Fibroblast of the conjunctiva (primary cell): ENCODE measurements at regions not wholly inside any gene's neighbourhood (a gene's known extent, or its start where the extent isn't known, plus 50 kb on each side); places are given as distances from the start of the nearest gene placed in this dataset.

Experiments
- DNase-seq: peaks from one replicate; pipeline ENCODE4 v3.0.0-alpha.2; 2010; ENCODE audit warnings: low read depth

DNA sequence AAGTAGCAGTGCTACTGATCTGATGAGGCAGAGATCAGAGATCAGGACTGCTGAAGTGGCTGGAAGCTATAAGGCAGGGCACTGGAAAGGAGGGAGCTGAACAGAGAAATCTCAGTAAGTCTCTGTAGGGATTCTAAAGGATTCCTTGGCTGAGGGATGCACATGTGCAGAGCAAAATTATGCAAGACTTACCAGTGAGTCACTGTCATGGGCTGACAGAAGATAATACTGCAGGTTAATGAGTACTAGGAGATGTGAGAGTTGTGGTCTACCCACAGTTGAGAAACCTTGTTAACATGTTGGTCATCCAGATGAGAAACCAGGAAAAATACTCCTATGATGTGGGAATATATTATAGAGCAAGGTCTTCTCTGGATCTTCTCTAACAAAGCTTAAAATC, 378.1 kb downstream of the HAPSTR1 start:
- no peak for DNase-seq

DNA sequence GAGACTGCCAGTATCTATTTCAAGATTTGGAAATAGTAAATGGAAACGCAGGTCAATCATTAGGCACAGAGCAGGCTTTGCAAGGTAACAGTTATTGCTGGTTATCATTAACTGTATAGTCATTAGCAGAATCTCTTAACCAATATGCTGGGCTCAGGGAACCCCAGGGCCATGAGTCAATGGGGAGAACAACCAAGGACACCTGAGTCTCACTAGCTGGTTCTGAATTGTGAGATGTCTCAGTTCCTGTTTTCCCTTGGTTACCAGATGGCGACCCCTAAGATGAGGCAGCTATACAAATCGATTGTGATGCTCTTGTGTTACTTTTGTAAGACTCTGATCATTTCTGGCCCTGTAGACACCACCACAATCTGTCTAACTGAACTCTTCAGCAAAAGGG, 385.3 kb downstream of the HAPSTR1 start:
- DNase-seq, result no peak

GRCh38 chr16:9479008-9479407, 387.6 kb downstream of the HAPSTR1 start:
- no peak for DNase-seq

- no peak for DNase-seq
These were observed 389.1 kb downstream of the HAPSTR1 start for GRCh38 chr16:9480503-9480902.

GRCh38 chr16:9481747-9482730, 390.6 kb downstream of the HAPSTR1 start:
- DNase-seq, result no peak

DNA sequence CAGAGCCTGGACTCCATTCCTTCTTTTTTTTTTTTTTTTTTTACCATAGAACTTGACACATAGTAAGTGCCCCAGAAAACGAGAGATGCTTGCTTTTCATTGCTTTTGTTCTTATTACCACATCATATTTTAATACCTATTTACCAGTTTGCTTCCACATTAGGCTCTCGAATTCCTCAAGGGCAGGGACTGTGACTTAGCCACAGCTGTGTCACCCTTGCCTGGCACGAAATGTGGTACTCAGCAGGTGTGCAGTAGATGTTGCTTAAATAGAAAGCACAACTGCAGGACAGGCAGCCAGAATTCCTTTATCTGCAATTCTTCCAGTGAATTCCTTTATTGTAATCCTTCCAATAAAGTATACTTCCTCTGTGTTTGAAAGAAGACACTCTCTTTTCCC, 393.0 kb downstream of the HAPSTR1 start:
- DNase-seq, result no peak

DNA sequence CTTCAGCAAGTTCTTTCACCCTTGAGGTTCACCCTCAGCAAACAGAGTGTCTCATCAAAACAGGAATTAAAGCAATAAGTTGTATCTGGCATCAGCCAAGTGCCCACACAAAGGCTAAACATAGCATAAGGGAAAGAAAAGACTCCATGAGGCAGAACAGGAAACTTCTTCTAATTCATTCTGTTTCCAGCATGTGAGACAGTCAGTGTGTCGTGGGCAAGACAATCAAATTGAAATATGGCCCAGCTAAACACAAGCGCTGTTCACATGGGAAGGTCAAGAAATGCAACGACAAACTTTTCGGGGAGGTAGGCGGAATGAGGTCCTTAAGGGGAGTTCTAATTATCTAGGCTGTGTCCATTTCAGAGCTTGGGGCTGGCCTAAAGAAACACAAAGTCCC, 393.4 kb downstream of the HAPSTR1 start:
- DNase-seq, result no peak

GRCh38 chr16:9489835-9490467, 398.5 kb downstream of the HAPSTR1 start:
- no peak for DNase-seq

GRCh38 chr16:9495824-9496223, 404.4 kb downstream of the HAPSTR1 start:
- DNase-seq, result no peak

DNA sequence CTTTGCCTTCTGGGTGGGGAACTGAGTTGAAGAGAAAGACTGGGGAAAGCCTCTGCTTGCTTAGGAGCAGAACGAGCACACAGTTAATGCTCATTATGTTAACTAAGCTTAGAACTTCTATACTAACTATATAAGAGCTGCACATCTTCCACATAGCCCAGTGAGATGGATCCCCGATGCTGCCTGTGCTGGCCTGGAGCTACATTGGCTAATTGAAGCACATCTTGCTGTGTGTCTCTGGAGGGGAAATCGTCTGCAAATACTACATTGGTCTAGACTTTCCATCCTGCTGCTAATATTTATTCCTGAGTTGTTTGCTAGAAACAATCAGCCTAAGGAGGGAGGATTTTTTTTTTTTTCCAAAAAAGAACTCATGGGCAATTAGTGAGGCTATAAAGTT, 406.3 kb downstream of the HAPSTR1 start:
- DNase-seq, result no peak

DNA sequence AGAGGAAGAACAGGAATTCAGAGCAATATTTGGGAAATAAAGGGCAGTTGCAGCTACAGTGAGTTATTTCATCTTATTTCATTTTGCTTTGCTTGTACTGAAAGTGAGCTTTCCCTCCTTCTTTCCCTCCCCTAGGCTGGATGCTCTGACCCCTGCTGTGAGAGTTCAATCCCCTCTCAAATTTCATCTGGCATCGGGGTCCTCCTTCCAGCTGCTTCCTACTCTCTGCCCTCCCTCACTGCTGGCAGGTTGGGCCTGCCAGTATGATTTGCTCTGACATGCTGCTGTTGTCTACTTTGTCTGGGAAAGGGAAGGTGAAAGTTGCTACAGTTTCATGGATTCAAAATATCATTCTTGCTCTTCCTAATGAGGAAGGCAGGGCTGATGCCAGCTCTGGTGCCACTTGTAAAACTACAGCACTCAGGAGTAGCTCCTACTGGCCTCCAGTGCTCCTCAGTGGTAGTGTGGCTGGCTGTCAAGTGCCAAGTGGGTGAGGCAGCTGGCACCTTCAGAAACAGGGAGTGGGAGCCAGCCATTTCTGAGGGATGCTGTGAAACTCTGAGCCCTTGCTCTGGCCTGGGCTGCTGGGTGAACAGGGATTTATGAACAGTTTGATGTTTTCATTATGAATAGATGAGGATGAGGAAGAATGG, 408.6 kb downstream of the HAPSTR1 start:
- DNase-seq, result no peak

DNA sequence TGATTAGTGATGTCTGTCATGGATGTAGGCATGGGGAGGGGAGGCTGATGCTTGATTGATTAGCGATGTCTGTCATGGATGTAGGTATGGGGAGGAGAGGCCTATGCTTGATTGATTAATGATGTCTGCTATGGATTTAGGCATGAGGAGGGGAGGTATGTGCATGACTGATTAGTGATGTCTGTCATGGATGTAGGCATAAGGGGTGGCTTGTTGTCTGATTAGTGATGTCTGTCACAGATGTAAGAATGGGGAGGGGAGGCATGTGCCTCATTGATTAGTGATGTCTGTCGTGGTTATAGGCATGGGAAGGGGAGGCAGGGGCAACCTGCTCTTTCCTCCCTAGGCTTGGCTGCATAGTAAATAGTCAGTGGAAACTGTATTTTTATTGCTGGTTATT, 409.4 kb downstream of the HAPSTR1 start:
- no peak for DNase-seq

- no peak for DNase-seq
These were observed 412.0 kb downstream of the HAPSTR1 start for GRCh38 chr16:9503251-9503984.

DNA sequence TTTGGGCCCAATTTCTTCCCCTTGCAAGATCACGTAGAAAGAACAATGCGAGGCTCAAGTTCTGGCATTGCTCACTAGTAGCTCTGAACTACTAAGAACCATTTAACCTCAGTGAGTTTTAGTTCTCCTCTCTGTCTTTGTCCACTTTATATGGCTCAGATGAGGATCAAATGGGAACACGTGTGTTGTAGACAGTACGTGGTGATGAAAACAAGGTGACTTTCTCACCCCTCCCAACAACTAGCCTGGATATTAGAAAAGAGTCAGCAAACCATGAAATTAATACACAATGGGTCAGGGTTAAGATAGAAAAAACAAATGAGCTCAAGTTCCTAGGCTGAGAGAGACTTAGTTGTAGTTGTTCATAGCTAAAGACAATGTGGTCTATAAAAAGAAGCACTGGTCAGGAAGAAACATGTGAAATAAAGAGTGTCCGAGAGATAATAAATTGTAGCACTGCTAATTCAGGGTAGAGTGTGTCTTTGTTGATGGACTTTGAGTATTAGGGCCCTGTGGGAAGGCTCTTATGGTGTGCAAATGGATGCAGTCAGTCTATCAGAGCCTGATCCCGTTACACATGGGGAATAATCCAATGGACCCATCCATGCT, 417.0 kb downstream of the HAPSTR1 start:
- DNase-seq, result no peak

GRCh38 chr16:9509663-9510062, 418.2 kb downstream of the HAPSTR1 start:
- DNase-seq, result no peak

DNA sequence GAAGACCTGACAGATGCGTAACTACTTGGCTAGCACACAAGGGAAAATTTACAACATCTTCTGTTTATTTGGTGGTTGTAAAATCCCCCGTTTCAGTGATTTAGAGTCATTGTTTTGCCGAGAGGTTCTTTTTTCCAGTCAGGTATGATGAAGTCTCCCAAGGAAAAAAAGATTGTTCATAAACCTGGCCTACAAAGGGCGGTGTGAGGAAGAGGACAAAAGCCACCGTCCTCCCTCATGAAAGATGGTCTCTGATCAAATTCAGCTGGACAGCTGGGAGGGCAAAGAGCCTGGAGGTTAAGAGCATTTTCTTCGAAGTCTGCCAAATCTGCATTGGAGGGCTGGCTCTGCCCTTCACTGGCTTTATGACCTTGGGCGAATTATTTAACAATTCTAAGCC, 419.9 kb downstream of the HAPSTR1 start:
- no peak for DNase-seq

- DNase-seq, result no peak
These were observed 425.0 kb downstream of the HAPSTR1 start for GRCh38 chr16:9516444-9516843.

DNA sequence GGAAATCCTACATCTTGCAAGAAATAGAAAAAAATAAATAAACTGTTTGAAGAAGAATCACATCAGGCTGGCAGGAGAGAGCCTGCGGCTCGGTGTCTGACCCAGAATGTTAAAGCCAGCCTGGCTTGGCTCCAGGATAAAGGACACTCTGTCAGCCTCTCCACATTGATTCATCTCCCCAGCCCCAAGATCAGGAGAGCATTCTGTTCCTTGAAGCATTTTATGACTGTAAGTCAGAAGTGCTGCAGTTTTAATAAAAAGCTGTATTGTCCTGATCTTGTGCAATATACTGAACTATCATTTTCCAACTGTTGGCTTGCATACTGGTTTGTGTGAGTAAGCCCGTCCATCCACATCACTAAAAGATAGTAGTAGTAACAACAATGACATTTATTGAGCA, 426.6 kb downstream of the HAPSTR1 start:
- no peak for DNase-seq

DNA sequence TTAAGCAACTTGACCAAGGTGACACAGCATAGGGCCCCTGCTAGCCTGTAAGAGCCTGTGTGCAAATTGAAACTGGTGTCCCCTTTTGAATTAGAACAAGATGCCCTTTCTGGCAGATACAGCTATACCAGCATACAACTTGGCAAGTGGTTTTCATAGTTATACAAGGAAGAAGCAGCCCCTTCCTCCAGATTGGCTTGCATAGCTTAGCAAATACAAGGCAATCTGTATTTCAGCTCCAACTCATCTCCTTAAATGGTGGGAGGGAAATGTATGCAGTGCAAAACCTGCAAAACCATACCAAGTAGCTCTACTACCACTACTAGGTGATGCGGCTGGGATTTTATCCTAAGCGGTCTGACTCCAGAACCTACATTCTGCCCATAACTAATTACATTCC, 427.1 kb downstream of the HAPSTR1 start:
- DNase-seq, result no peak

GRCh38 chr16:9521749-9522370, 430.4 kb downstream of the HAPSTR1 start:
- DNase-seq, result no peak

DNA sequence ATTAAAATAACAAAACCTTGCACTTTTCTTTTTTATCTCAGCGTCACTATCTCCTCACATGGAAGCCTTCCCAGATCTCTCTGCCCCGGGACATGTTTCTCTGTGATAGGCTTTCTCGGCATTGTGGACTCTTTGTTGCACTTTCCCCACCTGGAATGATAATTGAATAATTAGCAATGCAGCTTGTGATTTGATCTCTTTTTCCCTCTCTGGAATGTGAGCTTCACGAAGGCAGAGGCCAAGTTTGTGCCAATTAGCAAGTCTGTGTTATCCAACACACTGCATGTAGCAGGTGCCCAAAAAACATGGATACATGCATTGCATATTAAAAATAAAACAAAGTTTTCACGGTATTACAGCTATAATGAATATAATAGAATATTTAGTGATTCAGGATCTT, 431.2 kb downstream of the HAPSTR1 start:
- DNase-seq, result no peak
